ENCODE measurements at regions not wholly inside any gene's neighbourhood (a gene's known extent, or its start where the extent isn't known, plus 50 kb on each side); places are given as distances from the start of the nearest gene placed in this dataset.
"Not testable (repeated sequence)": the region's sequence is repeated elsewhere in the genome, so short reads cannot be mapped to it uniquely, and the experiment has no call there.

- Mint-ChIP-seq H3K9me3 (ENCODE audit: unreplicated experiment) (peaks cover 1% of the 10 kb centered on the region), H3K4me1 (ENCODE audit: low read depth, unreplicated experiment) (no peaks in the 10 kb centered on the region), H3K27me3 (ENCODE audit: unreplicated experiment) (no peaks in the 10 kb centered on the region), H3K36me3 (ENCODE audit: unreplicated experiment) (no peaks in the 10 kb centered on the region), H3K4me3 (ENCODE audit: unreplicated experiment) (no peak overlapping the region), H3K27ac (ENCODE audit: unreplicated experiment) (no peak overlapping the region)
- DNase-seq, result no peak
- TF ChIP-seq CTCF (IDR thresholded peaks at IDR 0.05; ENCODE audit: partially characterized antibody, unreplicated experiment), result no peak
Measured at GRCh38 chr3:40754994-40755393, 230.2 kb downstream of the ZNF621 start.

DNA sequence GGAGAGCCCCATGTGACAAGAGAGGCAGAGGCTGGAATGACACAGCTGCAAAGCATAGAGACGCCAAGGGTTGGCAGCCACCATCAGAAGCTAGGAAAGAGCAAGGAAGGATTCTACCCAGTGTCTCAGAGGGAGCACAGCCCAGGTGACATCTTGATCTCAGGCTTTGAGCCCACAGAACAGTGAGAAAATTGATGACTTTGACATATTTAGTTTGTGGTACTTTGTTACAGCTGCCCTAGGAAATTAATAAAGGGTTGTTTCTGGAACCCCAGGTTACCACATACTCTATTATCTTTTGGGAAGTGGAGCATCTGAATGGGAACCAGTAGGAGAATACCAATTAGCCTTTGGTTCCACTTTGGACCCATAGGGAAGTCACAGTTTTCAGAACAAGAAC, 231.7 kb downstream of the ZNF621 start:
- Mint-ChIP-seq H3K4me1 (ENCODE audit: low read depth, unreplicated experiment) (no peaks in the 10 kb centered on the region), H3K27ac (ENCODE audit: unreplicated experiment) (no peak overlapping the region), H3K9me3 (ENCODE audit: unreplicated experiment) (peaks cover 1% of the 10 kb centered on the region), H3K4me3 (ENCODE audit: unreplicated experiment) (no peak overlapping the region), H3K36me3 (ENCODE audit: unreplicated experiment) (peaks cover 4% of the 10 kb centered on the region), H3K27me3 (ENCODE audit: unreplicated experiment) (no peaks in the 10 kb centered on the region)
- no peak for DNase-seq
- no peak for TF ChIP-seq CTCF (IDR thresholded peaks at IDR 0.05; ENCODE audit: partially characterized antibody, unreplicated experiment)

- H3K4me3 Mint-ChIP-seq (ENCODE audit: unreplicated experiment); DNase-seq; H3K4me1 Mint-ChIP-seq (ENCODE audit: low read depth, unreplicated experiment); H3K27me3 Mint-ChIP-seq (ENCODE audit: unreplicated experiment); H3K27ac Mint-ChIP-seq (ENCODE audit: unreplicated experiment); H3K9me3 Mint-ChIP-seq (ENCODE audit: unreplicated experiment); H3K36me3 Mint-ChIP-seq (ENCODE audit: unreplicated experiment): not testable (repeated sequence)
Measured at GRCh38 chr3:40762771-40763170, 238.0 kb downstream of the ZNF621 start.

DNA sequence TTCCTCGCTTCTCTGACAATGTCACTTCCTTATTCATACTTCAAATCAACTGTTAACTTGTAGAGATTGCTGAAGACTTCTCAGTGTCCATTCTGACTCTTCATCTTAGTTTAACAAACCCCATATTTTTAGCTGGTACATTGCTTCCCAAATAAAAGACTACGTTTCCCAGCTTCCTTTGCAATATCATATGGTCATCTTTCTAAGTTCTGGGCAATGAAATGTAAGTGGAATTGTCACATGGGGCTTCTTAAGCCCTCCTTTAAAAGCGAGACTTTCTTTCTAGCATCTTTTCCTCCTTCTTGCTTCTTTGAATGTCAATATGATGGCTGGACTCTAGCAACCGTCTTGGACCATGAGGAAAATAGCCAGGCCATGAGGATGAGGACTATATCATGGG, 239.0 kb downstream of the ZNF621 start:
- H3K9me3 Mint-ChIP-seq (ENCODE audit: unreplicated experiment), result peaks cover 3% of the 10 kb centered on the region
- H3K27ac Mint-ChIP-seq (ENCODE audit: unreplicated experiment), result no peak overlapping the region

GRCh38 chr3:40764747-40765146, 240.0 kb downstream of the ZNF621 start:
- H3K4me1 Mint-ChIP-seq (ENCODE audit: low read depth, unreplicated experiment), result no peaks in the 10 kb centered on the region
- peaks cover 2% of the 10 kb centered on the region for H3K27me3 Mint-ChIP-seq (ENCODE audit: unreplicated experiment)
- H3K4me3 Mint-ChIP-seq (ENCODE audit: unreplicated experiment), result no peak overlapping the region
- peaks cover 7% of the 10 kb centered on the region for H3K36me3 Mint-ChIP-seq (ENCODE audit: unreplicated experiment)
- no peak overlapping the region for H3K27ac Mint-ChIP-seq (ENCODE audit: unreplicated experiment)
- TF ChIP-seq CTCF (IDR thresholded peaks at IDR 0.05; ENCODE audit: partially characterized antibody, unreplicated experiment), result no peak
- peaks cover 3% of the 10 kb centered on the region for H3K9me3 Mint-ChIP-seq (ENCODE audit: unreplicated experiment)
- no peak for DNase-seq

More for the DNA sequence above, 239.0 kb downstream of the ZNF621 start:
- TF ChIP-seq CTCF (IDR thresholded peaks at IDR 0.05; ENCODE audit: partially characterized antibody, unreplicated experiment), result no peak
- Mint-ChIP-seq H3K4me3 (ENCODE audit: unreplicated experiment) (no peak overlapping the region), H3K27me3 (ENCODE audit: unreplicated experiment) (peaks cover 2% of the 10 kb centered on the region), H3K36me3 (ENCODE audit: unreplicated experiment) (peaks cover 7% of the 10 kb centered on the region), H3K4me1 (ENCODE audit: low read depth, unreplicated experiment) (no peaks in the 10 kb centered on the region)
- no peak for DNase-seq

GRCh38 chr3:40765884-40766283, 241.1 kb downstream of the ZNF621 start:
- Mint-ChIP-seq H3K27me3 (ENCODE audit: unreplicated experiment) (peaks cover 2% of the 10 kb centered on the region), H3K36me3 (ENCODE audit: unreplicated experiment) (peaks cover 7% of the 10 kb centered on the region), H3K9me3 (ENCODE audit: unreplicated experiment) (peaks cover 1% of the 10 kb centered on the region), H3K4me1 (ENCODE audit: low read depth, unreplicated experiment) (no peaks in the 10 kb centered on the region), H3K4me3 (ENCODE audit: unreplicated experiment) (no peak overlapping the region), H3K27ac (ENCODE audit: unreplicated experiment) (no peak overlapping the region)
- TF ChIP-seq CTCF (IDR thresholded peaks at IDR 0.05; ENCODE audit: partially characterized antibody, unreplicated experiment), result no peak
- DNase-seq, result no peak
